GM21515 (cell line): ENCODE measurements at regions not wholly inside any gene's neighbourhood (a gene's known extent, or its start where the extent isn't known, plus 50 kb on each side); places are given as distances from the start of the nearest gene placed in this dataset.
"Not testable (repeated sequence)": the region's sequence is repeated elsewhere in the genome, so short reads cannot be mapped to it uniquely, and the experiment has no call there.

Experiments used
- ATAC-seq: cut with Tn5 transposase; IDR thresholded peaks from one replicate; pipeline ENCODE4 v1.9.1; 2021; ENCODE audit not compliant: unreplicated experiment

DNA sequence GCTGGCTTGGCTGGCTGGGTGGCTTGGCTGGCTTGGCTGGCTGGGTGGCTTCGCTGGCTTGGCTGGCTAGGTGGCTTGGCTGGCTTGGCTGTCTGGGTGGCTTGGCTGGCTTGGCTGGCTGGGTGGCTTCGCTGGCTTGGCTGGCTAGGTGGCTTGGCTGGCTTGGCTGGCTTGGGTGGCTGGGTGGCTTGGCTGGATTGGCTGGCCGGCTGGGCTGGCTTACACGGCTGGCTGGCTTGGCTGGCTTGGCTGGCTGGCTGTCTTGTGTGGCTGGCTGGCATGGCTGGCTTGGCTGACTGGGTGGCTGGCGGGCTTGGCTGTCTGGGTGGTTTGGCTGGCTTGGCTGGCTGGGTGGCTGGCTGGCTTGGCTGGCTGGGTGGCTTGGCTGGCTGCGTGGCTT is 437.0 kb downstream of the GOLGA6L6 start:
- ATAC-seq, result not testable (repeated sequence)

DNA sequence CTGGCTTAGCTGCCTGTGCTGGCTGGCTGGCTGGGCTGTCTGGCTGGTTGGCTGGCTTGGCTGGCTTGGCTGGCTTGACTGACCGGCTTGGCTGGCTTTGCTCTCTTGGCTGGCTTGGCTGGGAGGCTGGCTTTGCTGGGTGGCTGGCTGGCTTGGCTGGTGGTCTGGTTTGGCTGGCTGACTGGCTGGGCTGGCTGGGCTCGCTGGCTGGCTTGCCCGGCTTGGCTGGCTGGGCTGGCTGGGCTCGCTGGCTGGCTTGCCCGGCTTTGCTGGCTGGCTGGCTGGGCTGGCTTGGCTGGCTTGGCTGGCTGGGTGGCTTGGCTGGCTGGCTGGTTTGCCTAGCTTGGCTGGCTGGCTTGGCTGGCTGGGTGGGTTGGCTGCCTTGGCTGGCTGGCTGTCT is 438.7 kb downstream of the GOLGA6L6 start:
- not testable (repeated sequence) for ATAC-seq

DNA sequence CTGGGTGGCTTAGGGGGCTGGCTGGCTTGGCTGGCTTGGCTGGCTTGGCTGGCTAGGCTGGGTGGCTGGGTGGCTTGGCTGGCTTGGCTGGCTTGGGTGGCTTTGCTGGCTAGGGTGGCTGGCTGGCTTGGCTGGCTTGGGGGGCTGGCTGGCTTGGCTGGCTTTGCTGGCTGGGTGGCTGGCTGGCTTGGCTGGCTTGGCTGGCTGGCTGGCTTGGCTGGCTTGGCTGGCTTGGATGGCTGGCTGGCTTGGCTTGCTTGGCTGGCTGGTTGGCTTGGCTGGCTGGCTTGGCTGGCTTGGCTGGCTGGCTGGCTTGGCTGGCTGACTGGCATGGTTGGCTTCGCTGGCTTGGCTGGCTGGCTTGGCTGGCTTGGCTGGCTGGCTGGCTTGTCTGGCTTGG is 439.4 kb downstream of the GOLGA6L6 start:
- ATAC-seq, result not testable (repeated sequence)

DNA sequence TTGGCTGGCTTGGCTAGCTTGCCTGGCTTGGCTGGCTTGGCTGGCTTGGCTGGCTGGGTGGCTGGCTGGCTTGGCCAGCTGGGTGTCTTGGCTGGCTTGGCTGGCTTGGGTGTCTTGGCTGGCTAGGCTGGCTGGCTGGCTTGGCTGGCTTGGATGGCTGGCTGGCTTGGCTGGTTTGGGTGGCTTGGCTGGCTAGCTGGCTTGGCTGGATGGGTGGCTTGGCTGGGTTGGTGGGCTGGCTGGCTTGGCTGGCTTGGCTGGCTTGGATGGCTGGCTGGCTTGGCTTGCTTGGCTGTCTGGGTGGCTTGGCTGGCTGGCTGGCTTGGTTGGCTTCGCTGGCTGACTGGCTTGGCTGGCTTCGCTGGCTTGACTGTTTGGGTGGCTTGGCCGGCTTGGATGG is 440.3 kb downstream of the GOLGA6L6 start:
- ATAC-seq, result not testable (repeated sequence)

DNA sequence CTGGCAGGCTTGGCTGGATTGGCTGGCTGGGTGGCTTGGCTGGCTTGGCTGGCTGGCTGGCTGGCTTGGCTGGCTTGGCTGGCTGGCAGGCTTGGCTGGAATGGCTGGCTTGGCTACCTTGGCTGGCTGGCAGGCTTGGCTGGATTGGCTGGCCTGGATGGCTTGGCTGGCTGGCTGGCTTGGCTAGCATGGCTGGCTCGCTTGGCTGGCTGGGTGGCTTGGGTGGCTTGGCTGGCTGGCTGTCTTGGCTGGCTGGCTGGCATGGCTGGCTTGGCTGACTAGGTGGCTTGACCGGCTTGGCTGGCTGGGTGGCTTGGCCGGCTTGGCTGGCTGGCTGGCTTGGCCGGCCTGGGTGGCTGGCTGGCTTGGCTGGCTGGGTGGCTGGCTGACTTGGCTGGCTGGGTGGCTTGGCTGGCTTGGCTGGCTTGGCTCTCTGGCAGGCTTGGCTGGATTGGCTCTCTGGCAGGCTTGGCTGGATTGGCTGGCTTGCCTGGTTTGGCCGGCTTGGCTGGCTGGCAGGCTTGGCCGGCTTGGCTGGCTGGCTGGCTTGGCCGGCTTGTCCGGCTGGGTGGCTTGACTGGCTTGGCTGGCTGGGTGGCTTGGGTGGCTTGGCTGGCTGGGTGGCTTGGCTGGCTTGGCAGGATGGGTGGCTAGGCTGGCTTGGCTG is 440.9 kb downstream of the GOLGA6L6 start:
- not testable (repeated sequence) for ATAC-seq

DNA sequence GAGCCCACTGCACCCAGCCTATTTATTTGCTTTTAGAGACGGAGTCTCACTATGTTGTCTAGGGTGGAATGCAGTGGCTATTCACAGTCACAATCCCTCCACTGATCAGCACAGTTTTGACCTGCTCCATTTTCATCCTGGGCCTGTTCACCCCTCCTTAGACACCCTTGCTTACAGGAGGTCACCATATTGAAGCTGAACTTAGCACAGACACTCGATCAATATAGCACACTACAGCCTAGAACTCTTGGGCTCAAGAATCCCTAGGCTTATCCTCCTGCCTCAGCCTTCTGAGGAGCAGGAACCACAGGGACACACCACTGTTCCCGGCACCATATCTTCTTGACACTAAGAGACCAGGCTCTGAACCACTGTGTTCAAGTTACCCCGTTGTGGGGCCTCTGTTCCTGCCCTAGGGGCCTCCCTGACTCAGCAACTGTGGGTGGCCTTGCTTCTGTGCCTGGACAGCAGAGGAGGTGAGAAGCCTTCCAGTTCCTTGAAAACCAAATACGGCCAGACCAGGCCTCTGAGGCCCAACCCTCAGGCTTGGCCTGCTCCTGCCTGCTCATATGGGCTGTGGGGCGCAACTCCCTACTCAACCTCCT is 445.8 kb downstream of the GOLGA6L6 start:
- ATAC-seq, result not testable (repeated sequence)

DNA sequence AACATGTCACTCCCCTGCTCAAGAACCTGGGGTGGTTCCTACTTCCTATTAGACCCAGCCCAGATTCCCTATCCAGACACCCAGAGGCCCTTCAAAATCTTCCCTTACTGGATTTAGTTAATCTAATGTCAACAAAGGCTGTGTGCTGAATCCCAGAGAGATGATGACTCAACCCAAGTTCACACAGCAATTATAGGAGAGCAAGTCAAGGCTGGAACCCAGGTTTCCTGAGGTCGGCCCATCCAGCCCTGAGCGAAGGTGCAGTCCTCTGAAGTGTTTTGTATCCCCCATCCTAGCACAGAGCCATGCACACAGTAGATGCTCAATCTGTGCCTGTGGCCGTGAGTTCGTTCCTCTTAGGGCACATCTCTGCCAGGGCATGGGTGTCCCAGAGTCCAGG is 452.1 kb downstream of the GOLGA6L6 start:
- not testable (repeated sequence) for ATAC-seq

DNA sequence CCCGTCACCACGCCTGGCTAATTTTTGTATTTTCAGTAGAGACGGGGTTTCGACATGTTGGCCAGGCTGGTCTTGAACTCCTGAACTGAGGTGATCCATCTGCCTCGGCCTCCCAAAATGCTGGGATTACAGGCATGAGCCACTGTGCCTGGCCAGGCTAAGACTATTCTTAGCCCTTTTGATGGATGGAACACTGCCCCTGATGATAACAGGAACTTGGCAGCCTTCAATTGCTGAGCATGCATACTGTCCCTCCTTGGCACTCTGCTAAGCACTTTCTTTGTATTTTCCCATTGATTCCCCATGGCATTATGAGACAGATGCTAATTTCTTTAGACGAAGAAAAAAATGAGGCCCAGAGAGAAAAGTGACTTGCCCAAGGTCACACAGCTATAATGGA is 457.6 kb downstream of the GOLGA6L6 start:
- not testable (repeated sequence) for ATAC-seq

DNA sequence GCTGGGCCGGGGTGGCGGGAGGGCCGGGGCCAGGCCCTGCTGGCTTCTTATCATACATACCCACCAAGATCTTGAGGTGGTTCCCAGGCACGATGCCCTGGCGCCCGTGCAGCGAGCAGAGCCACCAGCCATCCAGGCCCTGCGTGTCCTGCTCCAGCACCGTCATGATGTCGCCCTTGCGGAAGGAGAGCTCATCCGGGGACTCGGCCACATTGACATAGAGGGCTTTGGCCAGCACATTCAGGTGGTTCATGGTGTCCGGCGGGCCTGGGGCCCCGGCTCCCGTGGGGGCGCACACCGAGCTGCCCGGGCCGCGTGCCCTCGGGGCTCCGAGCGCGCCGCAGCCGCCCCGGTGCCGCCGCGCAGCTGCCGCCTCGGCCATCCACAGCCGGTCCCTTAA is 467.5 kb downstream of the GOLGA6L6 start:
- not testable (repeated sequence) for ATAC-seq

DNA sequence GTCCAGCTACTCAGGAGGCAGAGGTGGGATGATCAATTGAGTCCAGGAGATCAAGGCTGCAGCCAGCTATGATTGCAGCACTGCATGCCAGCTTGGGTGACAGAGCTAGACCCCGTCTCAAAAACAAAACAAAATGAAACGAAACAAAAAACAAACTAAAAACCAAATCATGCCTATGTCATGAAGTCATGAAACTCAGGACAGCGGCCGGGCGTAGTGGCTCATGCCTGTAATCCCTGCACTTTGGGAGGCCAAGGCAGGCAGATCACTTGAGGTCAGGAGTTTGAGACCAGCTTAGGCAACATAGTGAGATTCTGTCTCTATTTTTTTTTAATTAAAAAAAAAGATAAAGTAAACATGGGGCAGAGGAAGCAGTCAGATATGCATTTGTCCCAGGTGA is 472.6 kb downstream of the GOLGA6L6 start:
- ATAC-seq, result not testable (repeated sequence)

DNA sequence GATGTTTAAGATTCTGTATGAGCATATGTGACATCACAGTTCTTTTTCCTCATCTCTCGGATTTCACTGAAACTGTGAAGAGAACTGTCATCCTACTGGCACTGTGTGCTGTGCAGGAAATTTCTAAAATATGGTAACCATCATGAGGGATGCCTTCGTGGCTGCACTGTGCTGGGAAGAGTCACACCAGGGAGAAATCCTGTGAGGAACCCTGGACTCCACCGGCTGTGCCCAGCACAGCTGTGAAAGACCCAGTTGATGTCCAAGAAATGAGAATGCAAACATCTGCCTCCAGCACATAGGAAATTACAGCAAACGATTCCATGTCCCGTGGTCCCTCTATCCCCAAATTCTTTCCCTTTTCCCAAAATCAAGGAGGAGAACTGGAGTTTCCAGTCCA is 475.4 kb downstream of the GOLGA6L6 start:
- not testable (repeated sequence) for ATAC-seq

DNA sequence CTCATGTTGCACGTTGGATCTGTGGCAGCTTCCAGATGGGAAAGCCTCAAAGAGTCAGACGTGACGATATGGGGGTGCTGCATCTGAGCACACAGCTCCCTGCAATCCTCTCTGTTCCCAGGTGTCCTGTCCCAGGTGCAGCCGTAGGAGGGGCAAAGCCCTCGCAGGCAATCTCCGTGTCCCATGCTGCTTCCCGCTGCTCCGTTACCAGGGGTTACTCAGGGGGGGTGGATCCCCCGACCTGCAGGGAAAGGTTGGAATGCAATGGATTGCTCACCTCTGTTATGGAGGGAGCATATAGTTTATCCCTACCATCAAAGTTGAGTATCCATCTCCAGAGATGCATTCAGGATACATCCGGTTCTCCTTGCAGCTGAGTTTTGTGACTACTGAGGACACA is 476.1 kb downstream of the GOLGA6L6 start:
- not testable (repeated sequence) for ATAC-seq

DNA sequence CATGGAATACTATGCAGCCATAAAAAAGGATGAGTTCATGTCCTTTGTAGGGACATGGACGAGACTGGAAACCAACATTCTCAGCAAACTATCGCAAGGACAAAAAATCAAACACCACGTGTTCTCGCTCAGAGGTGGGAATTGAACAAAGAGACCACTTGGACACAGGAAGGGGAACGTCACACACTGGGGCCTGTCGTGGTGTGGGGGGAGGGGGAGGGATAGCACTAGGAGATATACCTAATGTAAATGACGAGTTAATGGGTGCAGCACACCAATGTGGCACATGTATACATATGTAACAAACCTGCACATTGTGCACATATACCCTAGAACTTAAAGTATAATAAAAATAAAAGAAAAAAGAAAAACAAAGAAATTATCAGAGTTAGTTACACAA is 478.4 kb downstream of the GOLGA6L6 start:
- not testable (repeated sequence) for ATAC-seq

DNA sequence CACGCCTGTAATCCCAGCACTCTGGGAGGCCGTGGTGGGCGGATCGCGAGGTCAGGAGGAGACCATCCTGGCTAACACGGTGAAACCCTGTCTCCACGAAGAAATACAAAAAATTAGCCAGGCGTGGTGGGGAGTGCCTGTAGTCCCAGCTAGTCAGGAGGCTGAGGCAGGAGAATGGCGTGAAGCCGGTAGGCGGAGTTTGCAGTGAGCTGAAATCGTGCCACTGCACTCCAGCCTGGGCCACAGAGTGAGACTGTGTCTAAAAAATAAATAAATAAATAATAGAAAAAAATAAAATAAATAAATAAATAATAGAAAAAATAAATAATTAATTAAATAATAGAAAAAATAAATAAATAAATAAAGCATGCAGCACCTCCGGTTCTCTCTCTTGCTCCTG is 480.8 kb downstream of the GOLGA6L6 start:
- ATAC-seq, result not testable (repeated sequence)

DNA sequence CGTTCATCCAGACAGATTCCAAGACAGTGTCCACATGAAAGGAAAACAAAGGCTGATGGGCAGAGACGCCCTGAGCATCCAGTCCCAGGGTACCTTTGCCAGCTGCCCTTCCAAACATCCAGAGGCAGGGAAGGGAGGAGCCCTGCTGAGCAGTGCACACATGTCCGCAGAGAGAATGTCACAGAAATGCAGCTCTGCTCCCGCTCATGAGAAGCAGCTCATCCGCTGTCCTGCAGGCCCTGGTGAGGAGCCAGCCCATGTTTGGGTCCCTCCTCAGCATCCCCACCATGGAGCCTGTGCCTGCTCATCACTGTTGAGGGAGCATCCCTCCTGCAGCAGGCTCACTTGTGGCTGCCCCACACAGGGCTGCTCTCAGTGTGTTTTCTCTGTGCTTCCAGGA is 484.7 kb downstream of the GOLGA6L6 start:
- not testable (repeated sequence) for ATAC-seq

DNA sequence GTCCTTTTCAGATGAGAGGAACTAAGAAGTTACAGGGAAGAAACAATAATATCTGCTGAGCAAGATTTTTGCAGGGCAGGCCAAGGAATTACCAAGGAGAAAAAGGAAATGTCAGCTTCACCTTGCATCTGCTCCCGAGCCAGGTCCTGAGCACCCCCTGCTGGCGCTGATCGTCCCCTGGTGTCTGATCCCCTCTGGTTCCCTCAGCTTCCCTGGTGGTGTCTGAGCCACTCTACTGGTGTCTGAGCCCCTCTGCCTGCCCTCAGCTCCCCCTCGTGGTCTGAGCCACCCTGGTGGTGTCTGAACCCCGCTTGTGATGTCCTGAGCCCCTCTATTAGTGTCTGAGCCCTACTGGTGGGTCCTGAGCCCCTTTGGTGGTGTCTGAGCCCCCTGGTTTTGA is 485.7 kb downstream of the GOLGA6L6 start:
- not testable (repeated sequence) for ATAC-seq

DNA sequence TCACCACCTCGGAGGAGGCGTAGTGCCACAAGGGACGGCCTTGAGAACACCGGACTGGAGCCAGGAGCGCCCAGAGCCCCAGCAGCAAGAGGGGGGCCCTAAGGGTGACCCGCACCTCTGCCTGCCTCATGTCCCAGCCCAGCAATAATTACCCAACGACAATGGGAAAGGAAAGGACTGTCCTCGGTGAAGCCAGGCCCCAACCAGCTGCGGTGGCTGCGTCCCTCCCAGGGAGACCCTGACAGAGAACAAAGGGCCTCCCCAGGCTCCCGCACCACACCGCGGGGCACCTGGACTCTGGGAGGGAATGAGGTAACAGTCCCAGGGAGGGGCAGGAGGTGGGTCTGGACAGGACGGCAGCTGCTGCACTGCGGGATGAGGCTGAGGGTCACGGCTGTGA is 493.4 kb downstream of the GOLGA6L6 start:
- not testable (repeated sequence) for ATAC-seq

DNA sequence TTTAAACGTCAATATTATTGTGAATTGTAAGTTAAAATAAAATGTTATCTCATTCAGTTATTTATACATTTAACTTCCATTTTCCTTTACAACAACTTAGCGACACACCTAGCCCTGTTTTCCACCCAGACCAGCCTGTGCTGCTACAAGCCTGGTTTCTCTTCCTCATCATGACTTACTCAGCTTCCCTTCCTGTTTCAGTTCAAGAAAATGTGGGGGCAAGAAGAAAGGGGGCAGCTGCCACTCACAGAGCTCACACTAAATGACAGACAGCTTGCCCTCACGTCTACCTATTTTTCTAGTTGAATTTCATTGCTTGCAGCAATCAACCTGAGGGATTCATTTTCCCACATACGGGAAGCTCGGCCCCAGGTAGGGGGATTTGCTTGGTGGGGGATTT is 496.4 kb downstream of the GOLGA6L6 start:
- not testable (repeated sequence) for ATAC-seq

DNA sequence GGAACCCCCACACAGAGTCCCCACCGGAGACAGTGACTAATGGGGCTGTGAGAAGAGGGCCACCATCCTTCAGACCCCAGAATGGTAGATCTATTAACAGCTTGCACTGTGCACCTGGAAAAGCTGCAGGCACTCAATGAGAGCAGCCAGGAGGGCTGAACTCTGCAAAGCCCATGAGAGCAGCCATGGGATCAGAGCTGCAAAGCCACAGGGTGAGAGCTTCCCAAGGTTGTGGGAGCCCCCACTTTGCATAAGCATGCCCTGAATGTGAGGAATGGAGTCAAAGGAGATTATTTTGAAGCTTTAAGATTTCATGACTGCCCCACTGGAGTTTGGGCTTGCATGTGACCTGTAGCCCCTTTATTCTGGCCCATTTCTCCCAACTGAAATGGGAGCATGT is 500.9 kb downstream of the GOLGA6L6 start:
- not testable (repeated sequence) for ATAC-seq

DNA sequence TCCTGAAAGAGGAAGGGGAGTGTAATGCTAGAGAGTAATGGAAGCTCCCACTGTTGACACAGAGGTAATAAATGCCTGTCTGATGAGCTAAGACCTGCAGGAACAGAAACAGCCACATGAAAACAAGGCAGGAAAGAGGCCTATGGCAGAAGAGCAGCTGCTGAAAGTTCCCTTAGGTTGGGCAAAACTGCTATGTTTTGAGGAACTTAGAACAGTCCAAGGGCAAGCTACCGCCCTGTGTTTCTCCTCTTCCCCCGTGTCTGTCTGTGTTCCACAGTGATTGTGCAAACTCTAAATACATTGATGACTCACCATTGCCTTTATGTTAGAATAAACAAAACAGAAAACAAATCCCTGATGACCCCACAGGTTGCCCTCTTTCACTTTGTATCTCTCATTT is 516.6 kb downstream of the GOLGA6L6 start:
- not testable (repeated sequence) for ATAC-seq

DNA sequence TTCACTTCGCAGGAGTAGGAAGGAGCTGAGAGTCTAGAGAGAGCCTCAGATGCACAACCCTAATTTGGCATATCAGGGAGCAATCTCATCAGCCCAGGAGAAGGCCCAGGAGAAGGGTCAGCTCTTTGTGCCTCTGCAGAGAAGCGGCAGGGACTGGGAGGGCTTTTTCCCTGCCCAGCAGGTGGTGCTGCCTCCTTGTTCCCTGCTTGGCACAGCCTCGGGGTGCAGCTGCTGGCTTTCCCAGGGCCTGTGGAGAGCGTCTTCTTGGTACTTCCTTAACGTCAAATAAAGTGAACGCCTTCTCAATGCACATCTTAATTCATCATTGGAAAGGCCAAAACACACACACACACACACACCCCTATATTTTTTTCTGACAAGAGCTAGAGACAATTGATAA is 519.3 kb downstream of the GOLGA6L6 start:
- not testable (repeated sequence) for ATAC-seq

DNA sequence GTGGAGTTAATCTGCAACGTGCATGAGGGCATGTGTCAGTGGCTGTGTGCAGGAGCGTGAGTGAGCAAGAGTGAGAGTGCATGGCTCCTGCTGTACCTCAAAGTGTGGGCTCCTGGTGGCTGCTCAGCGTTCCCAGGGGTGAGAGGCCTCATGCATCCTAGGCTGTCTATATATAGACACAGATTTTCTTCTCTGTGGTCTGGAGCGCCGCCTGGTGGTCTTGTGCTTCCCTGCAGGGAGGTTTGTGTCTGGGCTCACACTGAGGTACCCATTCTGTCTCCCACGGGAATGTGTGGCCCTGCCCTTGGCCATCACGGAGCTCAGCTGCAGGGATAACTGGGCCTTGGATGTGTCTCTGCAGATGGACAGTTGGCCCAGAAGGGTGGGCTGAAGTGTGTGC is 520.2 kb downstream of the GOLGA6L6 start:
- ATAC-seq, result not testable (repeated sequence)

DNA sequence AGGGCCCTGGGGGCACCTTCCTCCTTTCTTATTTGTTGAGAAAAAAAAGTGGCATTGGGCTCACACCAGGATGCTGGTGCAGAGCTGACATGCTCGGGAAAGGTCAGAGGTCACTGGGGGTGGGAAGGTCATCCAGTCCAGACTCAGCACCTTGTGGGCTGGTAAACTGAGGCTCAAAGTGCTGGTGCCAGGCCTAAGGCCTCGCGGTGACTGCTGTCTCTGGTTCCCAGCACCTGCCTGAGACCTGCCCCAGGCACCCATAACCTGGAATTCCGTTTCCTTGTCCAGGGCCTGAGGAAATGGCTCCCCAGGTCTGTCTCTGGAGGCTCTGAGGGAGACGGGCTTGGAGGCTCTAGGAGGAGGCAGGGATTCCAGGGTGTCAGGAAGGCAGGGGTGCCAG is 521.0 kb downstream of the GOLGA6L6 start:
- ATAC-seq, result not testable (repeated sequence)
